ENCODE measurements at regions not wholly inside any gene's neighbourhood (a gene's known extent, or its start where the extent isn't known, plus 50 kb on each side); places are given as distances from the start of the nearest gene placed in this dataset.

GRCh38 chr11:110908401-110909105 lies 196.3 kb upstream of the ARHGAP20 start:
- H3K4me1 ChIP-seq, result no peaks in the 10 kb centered on the region
- DNase-seq, result no peak
- H3K27me3 ChIP-seq, result no peaks in the 10 kb centered on the region
- no peak overlapping the region for H3K4me3 ChIP-seq
- H3K36me3 ChIP-seq, result no peaks in the 10 kb centered on the region
- no peaks in the 10 kb centered on the region for H3K9me3 ChIP-seq
- TF ChIP-seq POLR2A (IDR thresholded peaks at IDR 0.05), result no peak
- TF ChIP-seq, protein P1, sequence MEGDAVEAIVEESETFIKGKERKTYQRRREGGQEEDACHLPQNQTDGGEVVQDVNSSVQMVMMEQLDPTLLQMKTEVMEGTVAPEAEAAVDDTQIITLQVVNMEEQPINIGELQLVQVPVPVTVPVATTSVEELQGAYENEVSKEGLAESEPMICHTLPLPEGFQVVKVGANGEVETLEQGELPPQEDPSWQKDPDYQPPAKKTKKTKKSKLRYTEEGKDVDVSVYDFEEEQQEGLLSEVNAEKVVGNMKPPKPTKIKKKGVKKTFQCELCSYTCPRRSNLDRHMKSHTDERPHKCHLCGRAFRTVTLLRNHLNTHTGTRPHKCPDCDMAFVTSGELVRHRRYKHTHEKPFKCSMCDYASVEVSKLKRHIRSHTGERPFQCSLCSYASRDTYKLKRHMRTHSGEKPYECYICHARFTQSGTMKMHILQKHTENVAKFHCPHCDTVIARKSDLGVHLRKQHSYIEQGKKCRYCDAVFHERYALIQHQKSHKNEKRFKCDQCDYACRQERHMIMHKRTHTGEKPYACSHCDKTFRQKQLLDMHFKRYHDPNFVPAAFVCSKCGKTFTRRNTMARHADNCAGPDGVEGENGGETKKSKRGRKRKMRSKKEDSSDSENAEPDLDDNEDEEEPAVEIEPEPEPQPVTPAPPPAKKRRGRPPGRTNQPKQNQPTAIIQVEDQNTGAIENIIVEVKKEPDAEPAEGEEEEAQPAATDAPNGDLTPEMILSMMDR (IDR thresholded peaks at IDR 0.05), result no peak
- H3K27ac ChIP-seq, result no peak overlapping the region

- H3K27me3 ChIP-seq, result no peaks in the 10 kb centered on the region
- no peak overlapping the region for H3K27ac ChIP-seq
- H3K9me3 ChIP-seq, result no peaks in the 10 kb centered on the region
- no peak overlapping the region for H3K4me3 ChIP-seq
- no peaks in the 10 kb centered on the region for H3K36me3 ChIP-seq
- H3K4me1 ChIP-seq, result no peaks in the 10 kb centered on the region
- peak in 1 of 3 donors; percentile 52 for DNase-seq
- TF ChIP-seq, protein P1 (IDR thresholded peaks at IDR 0.05), result no peak
- TF ChIP-seq POLR2A (IDR thresholded peaks at IDR 0.05), result no peak
Observed at GRCh38 chr11:110907629-110908028, 195.4 kb upstream of the ARHGAP20 start.

- TF ChIP-seq, protein P1 (IDR thresholded peaks at IDR 0.05), result no peak
- TF ChIP-seq POLR2A (IDR thresholded peaks at IDR 0.05), result no peak
- Histone ChIP-seq H3K27ac (no peak overlapping the region), H3K4me1 (no peaks in the 10 kb centered on the region), H3K36me3 (no peaks in the 10 kb centered on the region), H3K4me3 (no peak overlapping the region), H3K9me3 (no peaks in the 10 kb centered on the region), H3K27me3 (no peaks in the 10 kb centered on the region)
- no peak for DNase-seq
Observed at GRCh38 chr11:110903830-110904229, 191.6 kb upstream of the ARHGAP20 start.

DNA sequence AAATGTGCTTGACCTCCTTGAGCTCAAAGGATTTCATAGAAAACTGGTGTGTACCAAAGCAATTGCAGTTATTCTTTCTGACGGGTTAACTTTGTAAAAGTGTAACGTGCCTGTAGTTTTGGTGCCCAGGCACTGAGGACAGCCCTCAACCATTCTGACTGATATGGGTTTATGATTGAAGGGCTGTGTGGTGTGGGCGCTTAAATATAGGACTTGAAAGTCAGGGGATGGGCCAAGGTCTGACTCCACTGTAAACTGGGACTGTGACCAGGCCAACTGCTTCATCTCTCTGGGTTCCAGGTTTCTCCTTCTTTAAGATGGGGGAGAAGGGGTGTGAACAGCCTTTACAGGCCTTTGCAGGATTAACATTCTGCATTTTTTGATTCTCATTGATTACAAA lies 191.1 kb upstream of the ARHGAP20 start:
- no peak for TF ChIP-seq POLR2A (IDR thresholded peaks at IDR 0.05)
- TF ChIP-seq, protein P1 (IDR thresholded peaks at IDR 0.05), result no peak
- Histone ChIP-seq H3K36me3 (no peaks in the 10 kb centered on the region), H3K9me3 (no peaks in the 10 kb centered on the region), H3K4me3 (no peak overlapping the region), H3K4me1 (no peaks in the 10 kb centered on the region), H3K27me3 (no peaks in the 10 kb centered on the region), H3K27ac (no peak overlapping the region)
- DNase-seq, result no peak

DNA sequence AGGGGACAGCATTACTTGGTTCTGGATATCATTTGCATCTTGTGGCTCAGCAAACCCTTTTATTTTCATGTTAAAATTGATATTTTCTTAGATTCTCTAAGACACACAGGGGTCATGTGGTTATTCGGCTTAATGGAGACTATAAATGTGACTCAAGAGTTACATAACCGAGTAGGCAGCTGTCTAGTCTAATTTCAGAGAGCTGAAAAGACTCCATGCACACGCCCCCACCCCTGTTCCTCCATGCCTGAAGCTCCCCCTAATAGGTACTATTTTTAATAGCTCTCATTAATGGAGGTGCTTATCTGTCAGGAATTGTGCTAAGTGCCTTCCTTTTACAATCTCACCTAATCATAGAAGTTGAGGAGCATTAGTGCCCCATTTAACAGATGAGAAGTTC lies 189.2 kb upstream of the ARHGAP20 start:
- Histone ChIP-seq H3K4me1 (no peaks in the 10 kb centered on the region), H3K36me3 (no peaks in the 10 kb centered on the region), H3K4me3 (no peak overlapping the region), H3K27ac (no peak overlapping the region), H3K27me3 (no peaks in the 10 kb centered on the region), H3K9me3 (no peaks in the 10 kb centered on the region)
- no peak for DNase-seq
- TF ChIP-seq, protein P1 (IDR thresholded peaks at IDR 0.05), result no peak
- no peak for TF ChIP-seq POLR2A (IDR thresholded peaks at IDR 0.05)

DNA sequence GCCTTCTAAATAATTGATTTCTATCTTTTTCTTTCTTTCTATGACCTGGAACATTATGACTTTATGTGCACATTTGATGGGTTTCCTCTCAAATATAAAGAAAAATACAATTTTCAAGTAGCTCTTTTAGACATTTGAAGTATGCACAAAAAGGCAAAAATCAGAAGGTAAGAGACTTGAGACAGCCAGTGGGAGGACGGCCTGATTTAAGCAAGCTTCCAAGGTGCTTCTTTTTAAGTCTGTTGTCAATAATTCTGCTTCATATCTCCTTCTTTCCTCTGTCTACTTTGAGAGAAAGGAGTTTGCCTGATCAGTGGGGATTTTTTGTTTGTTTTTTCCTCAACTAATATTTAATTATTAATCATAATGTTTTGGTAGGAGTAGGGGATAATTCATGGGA lies 188.2 kb upstream of the ARHGAP20 start:
- H3K36me3 ChIP-seq, result no peaks in the 10 kb centered on the region
- no peaks in the 10 kb centered on the region for H3K9me3 ChIP-seq
- H3K27ac ChIP-seq, result no peak overlapping the region
- H3K4me3 ChIP-seq, result no peak overlapping the region
- TF ChIP-seq, protein P1 (IDR thresholded peaks at IDR 0.05), result no peak
- no peak for TF ChIP-seq POLR2A (IDR thresholded peaks at IDR 0.05)
- no peaks in the 10 kb centered on the region for H3K4me1 ChIP-seq
- DNase-seq, result no peak
- no peaks in the 10 kb centered on the region for H3K27me3 ChIP-seq
